GM12891 (cell line): ENCODE measurements at regions not wholly inside any gene's neighbourhood (a gene's known extent, or its start where the extent isn't known, plus 50 kb on each side); places are given as distances from the start of the nearest gene placed in this dataset.

Experiments
- PAX5 ChIP-seq: IDR thresholded peaks from 2 replicates; pipeline ENCODE4 v1.6.1; 2011; ENCODE audit warnings: low read length, moderate library complexity, mild to moderate bottlenecking; ENCODE audit not compliant: insufficient read depth, severe bottlenecking
- POLR2A ChIP-seq: IDR thresholded peaks from 2 replicates; pipeline ENCODE4 v1.6.1; 2011; ENCODE audit warnings: low read depth, low read length, control low read depth
- POLR2AphosphoS5 ChIP-seq: IDR thresholded peaks from 2 replicates; pipeline ENCODE4 v1.6.1; 2011; ENCODE audit warnings: low read depth, low read length, control low read depth
- TAF1 ChIP-seq: IDR thresholded peaks from 2 replicates; pipeline ENCODE4 v1.6.1; 2011; ENCODE audit warnings: low read depth, low read length, control low read depth

DNA sequence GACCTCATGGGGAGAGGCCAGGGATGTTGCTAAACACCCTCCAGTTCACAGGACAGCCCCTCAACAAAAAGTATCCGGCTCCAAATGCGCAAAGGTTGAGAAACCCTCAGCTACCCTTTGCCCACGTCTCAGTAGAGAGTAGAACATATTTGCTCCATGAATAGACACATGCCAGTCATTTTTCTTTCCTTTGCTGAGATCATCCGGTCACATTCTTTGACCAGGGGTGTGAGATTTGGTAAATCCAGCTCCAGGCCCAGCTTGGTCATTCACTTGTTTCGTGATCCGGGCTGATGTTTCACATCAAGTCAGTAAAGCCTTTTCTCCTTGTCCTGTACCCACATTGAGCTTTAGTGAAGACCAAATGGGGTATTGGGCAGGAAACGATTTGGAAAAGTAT, 83.6 kb upstream of the LHX5 start:
- no peak for TF ChIP-seq TAF1
- TF ChIP-seq POLR2A, result no peak
- no peak for TF ChIP-seq POLR2AphosphoS5
- TF ChIP-seq PAX5, result no peak
